Right ventricle myocardium superior (tissue), 1 donor: ENCODE measurements at regions not wholly inside any gene's neighbourhood (a gene's known extent, or its start where the extent isn't known, plus 50 kb on each side); places are given as distances from the start of the nearest gene placed in this dataset.
A peak's percentile ranks its signal among the peaks of the same experiment; 100 is the strongest.

Experiments
- ATAC-seq: fragments of 200-7000 bp; cut with Tn5 transposase; one replicate; pipeline ENCODE4 v1.9.1; 2020; ENCODE audit warnings: mild to moderate bottlenecking; ENCODE audit not compliant: poor library complexity
- DNase-seq: peaks from one replicate; pipeline ENCODE4 v3.0.0-alpha.2; 2020
- intact Hi-C: fragments of 100-400 bp; cut with DNase I; formaldehyde crosslinking; loops from one replicate; pipeline ENCODE4 v1.11.2; 2022
- donor health status: DM: no; HTN: yes; CAD: no; lungs with severe emphysema.

DNA sequence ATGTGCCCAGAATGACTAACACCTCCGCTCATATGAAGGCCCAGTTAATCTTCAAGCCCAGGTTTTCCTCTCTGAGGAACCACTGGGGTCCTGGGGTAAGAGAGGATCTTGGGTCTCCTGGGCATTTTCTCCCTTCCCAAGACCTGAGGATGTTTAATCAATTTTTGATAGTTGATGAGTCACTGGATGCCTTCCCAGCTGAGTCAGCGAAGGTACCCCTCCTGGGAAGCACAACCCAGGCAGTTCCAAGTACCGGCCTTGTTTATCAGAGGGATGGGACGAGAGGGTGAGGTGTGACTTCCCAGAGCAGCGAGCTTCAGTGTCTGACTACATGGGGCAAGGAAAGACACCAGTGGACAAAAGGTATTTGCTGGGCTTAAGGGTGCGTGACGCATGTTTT is 119.6 kb upstream of the IL12B start:
- DNase-seq (no peak), ATAC-seq (no peak)
- intact Hi-C loops: loop anchor here (5.0 kb wide), 2 partner anchors 62 to 537 kb away; no protein-coding TSS in a partner anchor

DNA sequence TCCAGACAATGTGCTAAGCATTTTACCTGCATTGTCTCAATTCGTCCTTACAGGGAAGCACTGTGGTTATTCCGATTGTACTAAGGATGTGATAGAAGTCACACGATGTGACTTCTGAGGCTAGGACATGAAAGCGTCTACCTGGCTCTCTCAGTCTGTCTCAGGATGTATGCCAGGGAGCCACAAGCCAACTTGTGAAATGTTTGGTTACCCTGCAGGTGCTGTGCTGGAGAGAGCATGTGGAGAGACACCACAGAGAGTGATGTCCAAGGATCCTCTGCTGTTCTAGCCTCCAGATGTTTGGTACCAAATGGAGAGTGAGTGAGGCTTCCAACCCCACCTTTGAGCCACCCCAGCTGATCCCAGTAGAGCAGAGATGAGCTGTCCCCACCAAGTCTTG is 120.1 kb upstream of the IL12B start:
- ATAC-seq: no peak
- DNase-seq: no peak
- intact Hi-C loops: no loop called here

DNA sequence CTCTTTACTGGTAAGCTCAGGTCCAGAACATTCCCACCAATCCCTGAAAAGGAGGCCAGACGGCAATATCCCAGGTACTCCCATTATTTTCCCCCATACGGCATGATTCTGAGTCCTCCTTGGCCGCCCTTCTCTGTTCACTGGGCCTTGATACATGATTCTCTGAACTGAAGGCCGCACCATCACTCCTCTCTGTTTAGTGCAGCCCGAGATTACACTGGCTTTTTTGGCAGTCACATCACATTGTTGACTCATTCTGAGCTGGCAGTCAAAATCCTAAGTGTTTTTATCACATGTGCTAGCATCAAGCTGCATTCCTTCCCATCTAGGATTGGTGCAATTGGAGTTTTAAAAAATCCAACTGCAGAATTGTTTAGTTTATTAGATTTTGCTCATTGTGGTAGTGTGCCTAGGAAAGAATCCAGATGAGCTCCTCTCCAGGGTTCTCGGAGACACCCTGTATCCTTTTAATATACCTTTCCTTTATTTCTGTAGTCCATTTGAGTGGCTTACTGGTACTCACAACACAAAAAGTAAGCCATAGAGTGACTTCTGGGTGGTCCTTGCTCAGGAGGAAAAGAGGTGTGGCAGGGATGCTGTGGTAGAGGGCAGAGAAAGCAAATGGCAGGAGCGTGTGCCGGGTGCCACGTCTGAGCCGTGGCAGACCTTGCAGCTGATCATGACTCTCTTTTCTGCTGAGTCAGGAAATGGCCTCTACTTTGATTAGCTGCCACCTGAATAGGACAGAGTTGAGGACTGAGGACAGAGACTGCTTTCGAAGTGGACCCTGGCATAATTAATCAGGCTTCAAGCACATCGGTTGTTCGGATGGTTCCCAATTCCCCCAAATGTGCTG is 121.1 kb upstream of the IL12B start:
- intact Hi-C loops: no loop called here
- DNase-seq: peak; percentile 51
- ATAC-seq: peak; percentile 96

DNA sequence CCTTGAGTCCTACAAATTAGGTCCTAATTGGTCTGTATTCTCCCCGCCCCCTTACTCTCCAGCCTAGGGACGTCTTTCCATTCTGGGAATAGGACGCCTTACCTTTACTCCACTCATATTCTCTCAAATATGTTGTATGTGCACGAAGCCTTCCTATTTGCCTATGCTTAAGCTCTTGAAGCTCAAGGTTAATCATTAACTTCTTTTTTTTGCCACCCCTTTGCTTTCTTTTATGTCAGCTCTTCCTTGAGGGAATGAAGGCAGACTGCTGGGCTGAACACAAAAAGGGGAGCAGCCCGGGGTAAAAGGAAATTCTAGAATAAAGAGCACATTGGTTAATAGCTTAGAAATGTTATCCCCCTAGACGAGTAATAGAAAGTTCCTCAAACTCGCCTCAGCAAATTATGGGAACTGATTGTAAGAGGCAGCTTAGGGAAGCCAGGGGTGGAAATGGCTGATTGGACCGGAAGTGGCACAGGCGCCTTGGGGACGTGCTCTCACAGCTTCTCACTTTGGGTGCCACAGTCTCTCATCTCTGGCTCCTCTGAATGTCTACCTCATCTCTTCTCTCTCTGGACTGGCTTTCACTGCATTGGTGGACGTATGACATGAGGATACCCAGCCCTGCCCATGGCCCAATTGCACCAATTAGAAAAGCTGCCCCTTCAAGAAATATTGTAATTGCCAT is 122.3 kb upstream of the IL12B start:
- ATAC-seq: no peak
- intact Hi-C loops: no loop called here
- DNase-seq: no peak

DNA sequence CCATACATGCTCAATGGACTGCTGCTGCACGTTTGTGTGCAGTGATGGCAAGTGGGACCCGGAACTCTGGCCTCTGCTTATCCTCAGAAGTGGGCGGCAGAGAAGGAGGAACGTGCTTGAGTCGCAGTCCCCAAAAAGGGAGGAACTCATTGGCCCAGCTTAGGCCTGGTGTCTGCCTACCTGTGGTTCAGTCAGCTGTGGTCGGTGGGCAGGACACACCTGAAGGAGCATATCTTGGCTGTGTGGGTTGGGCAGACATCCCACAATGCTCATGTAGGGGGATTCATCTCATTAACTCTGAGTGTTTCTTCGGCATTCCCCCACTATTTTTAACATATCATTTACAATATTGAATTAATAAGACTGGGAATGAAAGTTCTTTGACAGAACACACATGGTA is 122.9 kb upstream of the IL12B start:
- intact Hi-C loops: no loop called here
- ATAC-seq: no peak
- no peak for DNase-seq

DNA sequence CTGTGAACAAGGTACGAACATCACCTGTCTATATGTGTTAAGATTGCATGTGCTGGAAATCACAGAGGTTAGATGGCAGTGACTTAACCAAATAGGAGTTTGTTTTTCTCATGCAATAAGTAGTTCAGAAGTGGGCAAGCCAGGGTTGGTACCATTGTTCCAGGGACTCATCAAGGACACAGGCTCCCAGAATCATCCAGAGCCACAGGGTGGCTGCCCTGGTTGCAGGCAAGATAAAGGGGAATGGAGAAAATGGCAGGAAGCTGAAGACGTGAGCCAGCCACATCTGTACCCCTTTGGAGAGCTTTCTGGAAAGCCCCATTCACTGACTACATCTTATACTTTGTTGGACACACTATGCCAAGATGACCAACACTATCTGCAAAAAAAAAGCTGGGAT is 126.0 kb upstream of the IL12B start:
- DNase-seq (no peak), ATAC-seq (no peak)
- intact Hi-C loops: no loop called here

DNA sequence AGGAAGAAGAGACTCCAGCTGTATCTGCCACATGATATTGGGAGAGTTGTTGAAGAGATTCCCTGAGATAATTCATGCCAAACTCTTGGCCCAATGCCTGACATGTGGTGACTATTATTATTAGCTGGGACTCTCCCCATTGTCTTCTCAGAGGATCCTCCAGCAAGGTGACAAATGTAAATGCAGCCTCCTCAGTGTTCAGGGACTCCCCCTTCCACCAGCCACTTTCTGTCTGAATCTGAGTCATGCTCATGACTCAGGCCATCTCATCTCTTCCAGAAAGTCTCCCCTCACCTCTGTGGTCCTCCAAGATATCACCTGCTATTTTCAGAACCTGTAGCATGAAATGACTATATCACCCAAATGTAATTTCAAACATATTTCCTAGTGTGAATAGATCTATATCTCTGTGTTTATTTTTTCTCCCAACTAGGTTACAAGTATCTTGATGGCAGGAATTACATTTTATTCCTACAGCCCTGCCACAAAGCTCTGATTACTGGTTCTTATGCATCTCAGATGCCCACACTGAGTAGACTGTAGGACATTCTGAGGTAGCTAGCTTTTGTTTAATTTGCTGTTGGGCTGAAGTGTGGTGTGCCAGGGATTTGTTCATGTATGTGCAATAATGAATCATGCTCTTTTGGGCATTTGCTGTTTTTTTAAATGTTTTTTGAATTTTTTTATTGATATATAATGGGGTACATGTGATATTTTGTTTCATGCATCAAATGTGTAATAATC is 126.6 kb upstream of the IL12B start:
- ATAC-seq (no peak), DNase-seq (no peak)
- intact Hi-C loops: no loop called here

DNA sequence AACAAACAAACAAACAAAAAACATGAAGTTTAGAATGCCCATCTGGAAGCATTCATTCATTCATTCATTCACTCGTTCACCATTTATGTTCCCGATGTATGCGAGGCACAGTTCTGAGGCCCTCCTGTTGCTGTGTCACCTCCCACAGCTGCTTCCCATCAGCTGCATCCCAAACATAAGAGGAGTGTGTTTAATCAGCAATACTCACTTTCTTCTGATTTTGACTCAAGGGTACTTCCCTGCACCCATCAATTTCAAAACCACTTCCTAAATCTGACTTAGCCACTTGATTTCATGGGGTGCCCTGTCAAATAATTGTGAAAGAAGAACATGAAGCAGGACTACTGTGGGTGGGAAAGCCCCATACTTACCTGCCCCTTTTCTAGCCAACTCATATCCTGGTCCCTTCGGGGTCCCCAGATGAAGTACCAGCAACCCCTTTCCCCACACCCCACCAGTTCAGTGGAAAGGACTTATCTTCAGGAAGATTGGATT is 128.0 kb upstream of the IL12B start:
- no peak for DNase-seq
- intact Hi-C loops: no loop called here

DNA sequence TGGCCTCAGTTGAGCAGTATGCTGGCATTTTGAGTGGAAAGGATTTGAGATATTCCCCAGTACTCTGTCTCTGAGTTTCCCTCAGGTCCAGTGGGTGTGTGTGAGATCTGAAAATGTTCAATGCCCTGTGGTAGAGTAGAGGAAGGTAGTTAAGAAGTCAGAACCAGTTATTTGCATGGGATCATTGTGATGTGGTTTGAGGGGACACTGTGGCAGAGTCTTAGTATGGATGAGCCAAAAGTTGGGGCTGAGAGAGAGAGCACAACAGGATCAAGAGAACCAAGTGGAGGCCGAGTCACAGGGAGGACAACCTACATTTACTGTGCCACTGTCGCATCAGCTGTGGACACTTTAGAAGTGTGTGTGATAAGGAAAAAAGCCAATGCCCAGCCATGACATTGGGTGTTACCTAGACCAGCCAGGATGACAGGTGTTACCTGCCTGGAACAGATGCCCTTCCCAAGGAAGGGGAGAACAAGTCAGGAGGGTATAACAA is 128.9 kb upstream of the IL12B start:
- ATAC-seq: no peak
- intact Hi-C loops: no loop called here
- DNase-seq: no peak

More for the DNA sequence above, 128.0 kb upstream of the IL12B start:
- ATAC-seq: no peak

DNA sequence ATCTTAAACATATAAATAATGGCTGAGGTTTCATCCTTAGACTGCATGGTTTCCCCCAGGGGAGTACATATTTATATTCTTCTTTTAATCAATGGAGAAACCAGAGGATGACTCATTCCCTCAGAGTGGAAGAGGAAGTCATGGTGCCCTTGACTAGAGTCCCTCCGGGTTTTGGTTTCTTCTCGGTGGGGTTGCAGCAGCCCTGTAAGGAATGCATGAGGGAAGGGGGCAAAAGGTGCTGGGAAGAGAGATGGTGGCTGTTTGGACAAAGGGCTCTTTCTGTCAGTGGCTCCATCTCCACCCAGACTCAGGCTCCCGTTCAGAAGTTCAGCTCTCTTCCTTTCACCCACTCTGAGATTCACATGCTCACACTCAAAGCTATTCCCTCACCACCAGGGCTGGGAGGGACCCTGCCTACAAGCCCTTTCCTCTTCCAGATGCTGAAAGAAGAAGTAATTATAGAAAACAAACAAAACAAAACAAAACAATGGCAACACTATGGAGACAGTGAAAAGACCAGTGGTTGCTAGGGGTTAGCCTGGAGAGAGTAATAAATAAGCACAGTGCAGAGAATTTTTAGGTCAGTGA is 129.8 kb upstream of the IL12B start:
- intact Hi-C loops: no loop called here
- DNase-seq (no peak), ATAC-seq (peak; percentile 45)

DNA sequence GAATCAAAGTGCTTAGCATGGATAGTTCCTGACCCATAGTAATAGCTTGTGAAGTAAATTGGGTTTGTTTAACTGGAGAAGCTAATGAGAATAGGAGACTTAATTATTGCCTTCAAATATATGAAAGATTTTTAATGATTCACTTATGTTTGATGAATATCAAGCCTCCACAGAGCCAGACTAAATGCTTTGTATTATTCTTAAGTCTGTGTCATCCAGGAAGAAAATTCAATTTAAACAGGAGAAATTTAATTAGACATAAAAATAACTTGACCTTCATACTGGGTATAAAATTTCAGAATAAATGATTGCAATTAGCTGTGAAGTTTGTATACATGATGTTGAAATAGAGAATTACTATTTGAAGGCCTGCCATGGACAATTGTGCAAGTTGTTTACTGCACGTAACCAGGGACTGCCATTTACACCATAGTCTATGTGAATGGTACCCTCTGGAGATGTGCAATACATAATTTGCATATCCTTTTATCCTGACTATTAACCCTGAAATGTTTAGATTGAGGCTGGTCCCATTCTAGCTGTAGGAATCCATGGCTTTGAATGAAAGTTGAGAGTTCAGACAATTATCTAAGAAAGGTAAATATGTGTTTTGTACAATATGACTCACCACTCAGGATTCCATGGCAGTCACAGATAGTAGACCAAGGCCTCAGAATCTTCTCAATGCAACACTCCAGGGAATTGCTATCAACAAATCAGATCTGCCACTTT is 133.5 kb upstream of the IL12B start:
- DNase-seq: no peak
- no peak for ATAC-seq
- intact Hi-C loops: no loop called here

DNA sequence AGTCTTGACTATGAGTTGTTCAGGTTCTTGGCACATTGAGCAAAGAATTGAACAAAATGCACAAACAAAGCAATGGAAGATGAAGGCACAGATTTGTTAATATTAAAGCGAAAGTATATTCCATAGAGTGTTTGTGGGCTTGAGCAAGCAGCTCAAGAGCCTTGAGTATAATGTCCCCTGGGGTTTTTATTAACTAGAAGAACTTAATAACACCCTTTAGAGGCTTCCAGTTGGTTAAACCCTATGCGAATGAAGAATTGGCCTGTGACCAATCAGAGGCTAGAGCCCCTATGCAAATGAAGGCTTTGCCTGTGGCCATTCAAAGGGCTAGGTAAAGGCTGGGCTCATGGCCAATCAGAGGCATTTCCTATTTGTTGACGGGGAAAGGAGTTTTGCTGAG is 135.3 kb upstream of the IL12B start:
- no peak for DNase-seq
- intact Hi-C loops: no loop called here

DNA sequence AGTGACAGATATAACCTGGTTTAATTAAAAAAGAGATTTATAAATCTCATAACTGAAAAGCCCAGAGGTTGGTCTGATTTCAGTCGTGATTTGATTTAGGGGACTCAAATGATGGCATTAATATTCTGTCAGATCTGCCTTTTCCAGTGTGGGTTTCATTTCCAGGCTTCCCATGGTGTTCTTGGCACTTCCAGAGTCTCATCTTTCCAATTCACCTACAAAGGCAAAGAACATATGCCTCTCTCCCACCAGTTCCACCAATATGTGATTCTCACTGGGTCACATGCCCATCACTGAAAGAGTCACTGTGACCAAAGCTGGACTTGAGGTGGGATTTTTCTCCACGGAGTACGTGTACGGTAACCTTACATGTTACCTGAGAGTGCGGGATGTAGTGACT is 137.4 kb upstream of the IL12B start:
- no peak for ATAC-seq

More for the DNA sequence above, 135.3 kb upstream of the IL12B start:
- no peak for ATAC-seq

DNA sequence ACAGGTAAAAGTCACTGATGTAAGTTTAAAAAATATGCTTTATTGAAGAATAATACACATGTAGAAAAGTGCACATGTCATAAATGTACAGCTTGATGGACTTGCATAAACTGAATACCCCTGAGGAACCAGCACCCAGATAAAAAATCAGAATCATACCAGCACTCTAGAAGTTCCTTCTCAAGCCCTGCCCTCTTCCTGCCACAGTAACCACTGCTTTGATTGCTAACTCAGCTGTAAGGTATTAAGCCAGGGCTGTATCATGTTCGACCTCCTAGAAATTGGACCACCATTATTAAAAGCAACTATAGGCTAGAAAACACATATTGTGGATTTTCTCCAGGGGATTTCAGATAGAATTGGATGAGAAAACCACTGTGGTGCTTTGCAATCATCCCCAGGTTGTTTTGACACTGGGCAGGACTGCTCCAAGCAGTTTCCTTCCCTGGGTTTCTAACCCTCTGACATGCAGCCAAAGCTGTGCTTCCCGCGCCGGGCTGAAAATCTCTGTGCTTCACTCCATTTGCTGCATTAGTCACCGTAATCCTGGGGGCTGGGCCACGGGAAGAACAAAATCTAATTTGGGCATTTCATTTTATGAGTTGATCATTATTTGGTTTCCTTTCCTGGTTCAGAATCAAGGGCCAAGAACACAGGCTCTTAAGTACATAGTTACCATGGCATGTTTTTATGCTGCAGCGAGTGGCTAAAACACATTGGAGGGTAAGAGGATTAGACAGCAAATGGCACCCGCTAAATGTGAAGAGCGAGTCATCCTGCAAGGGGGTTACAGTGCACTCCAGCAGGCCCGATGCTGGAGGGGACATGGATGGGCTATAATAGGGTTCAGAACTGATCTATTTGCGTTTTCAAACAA is 139.4 kb upstream of the IL12B start:
- intact Hi-C loops: no loop called here
- DNase-seq: no peak

More for the DNA sequence above, 137.4 kb upstream of the IL12B start:
- intact Hi-C loops: no loop called here
- DNase-seq: no peak

DNA sequence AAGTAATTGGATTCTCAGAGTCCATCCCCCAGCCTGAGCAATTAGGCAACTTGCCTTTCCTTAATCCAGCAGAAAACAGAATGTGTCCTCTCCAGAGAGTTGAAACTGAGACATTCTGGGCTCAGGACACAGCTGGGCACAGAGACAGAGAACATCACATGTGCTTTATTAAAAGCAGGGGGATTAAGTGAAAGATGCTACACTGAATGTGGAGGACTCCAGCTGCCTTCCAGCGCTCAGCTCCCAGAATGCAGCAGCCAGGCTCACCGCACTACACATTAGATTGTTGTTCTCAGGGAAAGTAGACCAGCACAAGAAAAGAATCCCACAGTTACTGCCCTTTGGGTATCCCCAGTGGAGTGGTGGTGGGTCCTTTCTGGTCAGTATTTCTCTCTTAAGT is 141.6 kb upstream of the IL12B start:
- ATAC-seq (peak; percentile 86), DNase-seq (peak; percentile 51)
- intact Hi-C loops: no loop called here

More for the DNA sequence above, 139.4 kb upstream of the IL12B start:
- no peak for ATAC-seq

DNA sequence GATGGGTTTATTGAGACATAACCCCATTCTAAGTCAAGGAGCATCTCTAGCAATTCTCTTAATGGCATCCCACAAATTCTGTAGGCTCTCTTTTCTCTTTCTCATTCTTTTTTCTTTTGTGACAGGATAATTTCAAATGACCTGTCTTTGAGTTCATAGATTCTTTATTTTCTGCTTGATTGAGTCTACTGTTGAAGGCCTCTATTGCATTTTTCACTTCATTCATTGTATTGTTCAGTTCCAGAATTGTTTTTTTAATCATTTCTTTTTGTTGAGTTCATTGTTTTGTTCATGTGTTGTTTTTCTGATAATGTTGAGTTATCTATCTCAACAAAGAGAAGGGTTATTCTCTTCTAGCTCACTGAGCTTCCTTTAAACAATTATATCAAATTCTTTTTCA is 144.7 kb upstream of the IL12B start:
- no peak for ATAC-seq
- DNase-seq: no peak
- intact Hi-C loops: no loop called here

DNA sequence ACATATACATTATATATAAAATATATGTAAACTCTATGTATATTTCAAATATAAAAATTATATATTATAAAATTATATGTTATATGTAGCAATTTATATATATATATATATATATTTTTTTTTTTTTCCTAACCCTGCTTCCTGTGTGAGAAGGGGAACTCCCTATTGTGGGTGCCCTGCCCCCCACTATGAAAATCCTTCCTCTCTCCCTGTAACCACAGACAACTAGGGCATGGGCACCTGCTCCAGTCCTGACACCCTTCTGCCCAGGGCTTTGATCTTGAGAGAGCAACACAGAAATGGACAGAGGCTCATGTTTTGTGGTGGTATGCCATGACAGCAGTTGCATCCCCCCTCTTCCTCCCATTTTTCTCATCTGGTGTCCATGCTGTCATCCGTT is 148.7 kb upstream of the IL12B start:
- DNase-seq (no peak), ATAC-seq (no peak)
- intact Hi-C loops: no loop called here
